Endodermal cell (in vitro differentiated cells): ENCODE measurements at regions not wholly inside any gene's neighbourhood (a gene's known extent, or its start where the extent isn't known, plus 50 kb on each side); places are given as distances from the start of the nearest gene placed in this dataset.

ENCODE experiments used
- DNase-seq: peaks from one replicate; pipeline ENCODE4 v3.0.0-alpha.2; 2017
- H3K27ac ChIP-seq: 2 replicates; pipeline ENCODE4 v1.5.1; 2013; ENCODE audit warnings: mild to moderate bottlenecking, low read depth, low read length, moderate library complexity
- H3K27me3 ChIP-seq: 2 replicates; pipeline ENCODE4 v1.6.1; 2013; ENCODE audit warnings: mild to moderate bottlenecking, low read length, moderate library complexity; ENCODE audit not compliant: insufficient read depth, control insufficient read depth, poor library complexity, severe bottlenecking
- H3K36me3 ChIP-seq: 2 replicates; pipeline ENCODE4 v1.7.0; 2013; ENCODE audit warnings: mild to moderate bottlenecking, low read length, moderate library complexity; ENCODE audit not compliant: control insufficient read depth, insufficient read depth
- H3K4me1 ChIP-seq: one replicate; pipeline ENCODE4 v1.7.0; 2013; ENCODE audit warnings: low read length; ENCODE audit not compliant: control insufficient read depth, insufficient read depth
- H3K4me3 ChIP-seq: 2 replicates; pipeline ENCODE4 v1.5.1; 2013; ENCODE audit warnings: mild to moderate bottlenecking, low read length, moderate library complexity
- H3K9ac ChIP-seq: 2 replicates; pipeline ENCODE4 v1.6.1; 2013; ENCODE audit warnings: mild to moderate bottlenecking, low read length, moderate library complexity; ENCODE audit not compliant: poor library complexity, severe bottlenecking; ENCODE audit errors: extremely low read depth
- H3K9me3 ChIP-seq: 2 replicates; pipeline ENCODE4 v1.6.1; 2013; ENCODE audit warnings: mild to moderate bottlenecking, low read length, moderate library complexity; ENCODE audit not compliant: control insufficient read depth
- H3K27ac Mint-ChIP-seq: 2 replicates; pipeline ENCODE4 v1.8.0; 2020; ENCODE audit warnings: mixed read lengths
- H3K27me3 Mint-ChIP-seq: 2 replicates; pipeline ENCODE4 v1.8.0; 2021; ENCODE audit warnings: mild to moderate bottlenecking, mixed read lengths; ENCODE audit not compliant: insufficient read depth
- H3K36me3 Mint-ChIP-seq: 2 replicates; pipeline ENCODE4 v1.8.0; 2020; ENCODE audit warnings: low read depth, mixed read lengths
- H3K4me1 Mint-ChIP-seq: 2 replicates; pipeline ENCODE4 v1.8.0; 2020; ENCODE audit warnings: mixed read lengths
- H3K4me3 Mint-ChIP-seq: 2 replicates; pipeline ENCODE4 v1.8.0; 2020; ENCODE audit warnings: mild to moderate bottlenecking, moderate library complexity, mixed read lengths
- H3K9me3 Mint-ChIP-seq: 2 replicates; pipeline ENCODE4 v1.8.0; 2020; ENCODE audit warnings: mild to moderate bottlenecking, mixed read lengths
- WGBS, 2 experiments: methylation state at CpG; one replicate each; pipeline versions ENCODE4 v1.1.5 to v1.1.7; 2013; ENCODE audit warnings: missing lambda C conversion rate in 2 of 2, mixed read lengths in 1 of 2; ENCODE audit not compliant: insufficient coverage in 1 of 2, insufficient read length in 1 of 2; 5-methylcytosine and 5-hydroxymethylcytosine counted together
- TF ChIP-seq, protein P1 (sequence below): fragments of 200-600 bp; sonication (generic); conservative IDR thresholded peaks from 2 replicates; pipeline ENCODE4 v1.5.0; 2021; ENCODE audit warnings: antibody characterized with exemption, mild to moderate bottlenecking

DNA sequence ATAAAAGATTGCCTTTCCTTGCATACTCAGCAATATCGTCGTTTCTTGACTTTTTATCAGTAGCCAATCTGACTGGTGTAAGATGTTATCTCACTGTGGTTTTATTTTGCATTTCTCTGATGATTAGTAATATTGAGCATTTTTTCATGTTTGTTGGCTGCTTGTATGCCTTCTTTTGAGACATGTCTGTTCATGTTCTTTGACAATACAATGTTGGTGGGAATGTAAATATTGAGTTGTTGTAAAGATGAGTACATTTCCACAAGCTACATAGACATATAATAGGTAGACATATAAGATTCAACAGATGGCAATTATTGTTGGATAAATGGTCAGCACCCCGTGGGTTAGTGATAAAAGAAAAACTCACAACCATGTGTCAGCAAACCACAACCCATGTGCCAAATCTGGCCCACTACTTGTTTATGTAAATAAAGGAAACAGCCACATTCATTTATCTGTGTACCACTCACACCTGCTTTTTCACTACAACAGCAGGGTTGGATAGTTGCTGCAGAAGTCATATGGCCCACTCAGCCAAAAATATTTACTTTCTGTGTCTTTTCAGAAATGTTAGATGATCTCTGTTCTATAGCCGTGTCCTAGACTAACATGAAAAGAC is 153.1 kb upstream of the VCX start:
- Mint-ChIP-seq H3K36me3 (no peaks in the 10 kb centered on the region), H3K4me3 (no peak overlapping the region), H3K27ac (no peak overlapping the region), H3K4me1 (peaks cover 16% of the 10 kb centered on the region), H3K27me3 (no peaks in the 10 kb centered on the region), H3K9me3 (no peaks in the 10 kb centered on the region)
- no peak for DNase-seq
- Histone ChIP-seq H3K4me1 (no peaks in the 10 kb centered on the region), H3K36me3 (no peaks in the 10 kb centered on the region), H3K9me3 (no peaks in the 10 kb centered on the region), H3K27me3 (no peaks in the 10 kb centered on the region), H3K9ac (no peak overlapping the region), H3K4me3 (no peak overlapping the region), H3K27ac (no peak overlapping the region)
- WGBS, 2 experiments, result 95% methylated on average over 3 of the region's 4 CpGs; no CpG with 5 or more reads in 1 of the 2 experiments
- TF ChIP-seq, protein P1, sequence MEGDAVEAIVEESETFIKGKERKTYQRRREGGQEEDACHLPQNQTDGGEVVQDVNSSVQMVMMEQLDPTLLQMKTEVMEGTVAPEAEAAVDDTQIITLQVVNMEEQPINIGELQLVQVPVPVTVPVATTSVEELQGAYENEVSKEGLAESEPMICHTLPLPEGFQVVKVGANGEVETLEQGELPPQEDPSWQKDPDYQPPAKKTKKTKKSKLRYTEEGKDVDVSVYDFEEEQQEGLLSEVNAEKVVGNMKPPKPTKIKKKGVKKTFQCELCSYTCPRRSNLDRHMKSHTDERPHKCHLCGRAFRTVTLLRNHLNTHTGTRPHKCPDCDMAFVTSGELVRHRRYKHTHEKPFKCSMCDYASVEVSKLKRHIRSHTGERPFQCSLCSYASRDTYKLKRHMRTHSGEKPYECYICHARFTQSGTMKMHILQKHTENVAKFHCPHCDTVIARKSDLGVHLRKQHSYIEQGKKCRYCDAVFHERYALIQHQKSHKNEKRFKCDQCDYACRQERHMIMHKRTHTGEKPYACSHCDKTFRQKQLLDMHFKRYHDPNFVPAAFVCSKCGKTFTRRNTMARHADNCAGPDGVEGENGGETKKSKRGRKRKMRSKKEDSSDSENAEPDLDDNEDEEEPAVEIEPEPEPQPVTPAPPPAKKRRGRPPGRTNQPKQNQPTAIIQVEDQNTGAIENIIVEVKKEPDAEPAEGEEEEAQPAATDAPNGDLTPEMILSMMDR, result no peak

DNA sequence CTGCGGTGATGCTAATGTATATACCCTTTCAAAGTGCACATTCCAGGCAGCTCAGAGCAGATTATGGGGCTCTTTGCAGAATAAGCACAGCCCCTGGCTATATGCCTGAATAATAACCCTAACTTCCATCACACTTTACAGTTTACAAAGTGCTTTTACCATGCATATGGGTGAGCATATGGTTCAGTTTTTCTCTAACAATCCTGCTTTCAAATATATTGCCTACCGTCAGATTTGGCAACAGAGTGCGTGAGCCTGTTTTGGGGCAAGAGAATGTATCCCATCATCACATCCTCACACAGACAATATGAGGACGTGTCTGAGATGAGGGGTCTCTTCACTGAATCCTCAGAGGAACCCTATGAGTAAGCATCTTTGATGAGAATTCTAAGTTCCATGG is 162.8 kb upstream of the VCX start:
- 95 to 100% methylated on average over 1 to 4 of the region's 4 CpGs for WGBS, 2 experiments
- no peaks in the 10 kb centered on the region for H3K9me3 ChIP-seq
- H3K9me3 Mint-ChIP-seq, result peaks cover 2% of the 10 kb centered on the region
- no peaks in the 10 kb centered on the region for H3K36me3 Mint-ChIP-seq
- no peak for DNase-seq
- H3K27ac Mint-ChIP-seq, result no peak overlapping the region
- H3K27me3 Mint-ChIP-seq, result no peaks in the 10 kb centered on the region
- no peak overlapping the region for H3K4me3 Mint-ChIP-seq
- H3K27ac ChIP-seq, result no peak overlapping the region
- H3K9ac ChIP-seq, result no peak overlapping the region
- no peaks in the 10 kb centered on the region for H3K4me1 Mint-ChIP-seq
- TF ChIP-seq, protein P1, result no peak
- no peaks in the 10 kb centered on the region for H3K4me1 ChIP-seq
- H3K4me3 ChIP-seq, result no peak overlapping the region
- H3K27me3 ChIP-seq, result no peaks in the 10 kb centered on the region
- H3K36me3 ChIP-seq, result no peaks in the 10 kb centered on the region

DNA sequence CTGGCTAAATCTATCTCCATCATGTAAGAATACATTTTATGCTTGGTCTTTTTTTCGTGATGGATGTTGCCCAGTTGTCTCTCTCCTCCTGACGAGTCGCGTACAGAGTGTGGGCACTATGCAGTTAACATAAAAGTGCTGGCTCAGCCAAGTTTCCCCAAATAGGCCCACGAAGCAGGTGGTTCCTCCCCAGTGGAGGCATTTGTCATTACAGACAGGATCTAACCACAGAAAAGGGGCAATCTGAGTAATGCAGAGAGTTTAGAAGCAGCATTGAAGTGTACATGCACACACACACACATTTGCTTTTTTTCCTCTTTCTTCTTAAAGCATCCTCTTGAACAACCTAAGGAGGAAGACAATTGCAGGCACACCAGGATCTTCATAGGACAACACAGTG is 188.7 kb upstream of the VCX start:
- H3K36me3 Mint-ChIP-seq, result no peaks in the 10 kb centered on the region
- TF ChIP-seq, protein P1, result no peak
- H3K4me1 Mint-ChIP-seq, result no peaks in the 10 kb centered on the region
- H3K27ac Mint-ChIP-seq, result no peak overlapping the region
- no peaks in the 10 kb centered on the region for H3K4me1 ChIP-seq
- no peak overlapping the region for H3K4me3 Mint-ChIP-seq
- WGBS, 2 experiments, result 96 to 100% methylated on average over 1 to 5 of the region's 5 CpGs
- DNase-seq, result no peak
- peaks cover 5% of the 10 kb centered on the region for H3K9me3 ChIP-seq
- no peaks in the 10 kb centered on the region for H3K27me3 ChIP-seq
- H3K27me3 Mint-ChIP-seq, result no peaks in the 10 kb centered on the region
- H3K27ac ChIP-seq, result no peak overlapping the region
- peaks cover 43% of the 10 kb centered on the region for H3K9me3 Mint-ChIP-seq
- no peak overlapping the region for H3K9ac ChIP-seq
- H3K36me3 ChIP-seq, result no peaks in the 10 kb centered on the region
- H3K4me3 ChIP-seq, result no peak overlapping the region
